GM18511 (cell line): ENCODE measurements at regions not wholly inside any gene's neighbourhood (a gene's known extent, or its start where the extent isn't known, plus 50 kb on each side); places are given as distances from the start of the nearest gene placed in this dataset.
"Not testable (repeated sequence)": the region's sequence is repeated elsewhere in the genome, so short reads cannot be mapped to it uniquely, and the experiment has no call there.

Source experiments
- ATAC-seq: cut with Tn5 transposase; IDR thresholded peaks from one replicate; pipeline ENCODE4 v1.9.1; 2021; ENCODE audit warnings: mild to moderate bottlenecking, moderate library complexity; ENCODE audit not compliant: unreplicated experiment

DNA sequence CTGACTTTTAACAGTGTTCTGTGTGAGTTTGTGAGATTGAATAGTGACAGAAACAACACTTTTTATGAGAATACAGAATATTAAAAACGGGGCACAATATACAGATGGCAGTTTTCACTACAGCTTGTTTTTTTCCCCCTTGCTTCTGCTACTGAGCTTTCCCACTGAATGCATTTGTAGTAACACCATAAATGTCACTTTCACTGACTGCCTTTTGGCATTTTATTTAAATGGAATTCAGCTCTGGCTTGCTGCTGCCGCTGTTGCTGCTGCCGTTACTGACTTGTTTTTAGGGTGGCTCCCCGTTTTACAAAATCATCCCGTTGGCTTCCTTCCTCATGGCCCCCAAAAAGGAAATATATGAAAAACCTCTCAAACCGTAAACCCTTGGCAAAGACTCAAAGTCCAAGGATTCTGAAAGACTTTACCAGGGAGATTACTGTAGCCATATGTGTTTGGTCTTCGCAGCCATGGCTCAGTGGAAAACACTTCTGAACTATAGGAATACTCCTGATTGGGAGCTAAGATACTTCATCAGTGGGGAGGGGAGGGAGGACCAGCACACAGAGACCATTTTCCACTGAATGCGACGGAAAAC, 151.0 kb downstream of the NUF2 start:
- no peak for ATAC-seq

DNA sequence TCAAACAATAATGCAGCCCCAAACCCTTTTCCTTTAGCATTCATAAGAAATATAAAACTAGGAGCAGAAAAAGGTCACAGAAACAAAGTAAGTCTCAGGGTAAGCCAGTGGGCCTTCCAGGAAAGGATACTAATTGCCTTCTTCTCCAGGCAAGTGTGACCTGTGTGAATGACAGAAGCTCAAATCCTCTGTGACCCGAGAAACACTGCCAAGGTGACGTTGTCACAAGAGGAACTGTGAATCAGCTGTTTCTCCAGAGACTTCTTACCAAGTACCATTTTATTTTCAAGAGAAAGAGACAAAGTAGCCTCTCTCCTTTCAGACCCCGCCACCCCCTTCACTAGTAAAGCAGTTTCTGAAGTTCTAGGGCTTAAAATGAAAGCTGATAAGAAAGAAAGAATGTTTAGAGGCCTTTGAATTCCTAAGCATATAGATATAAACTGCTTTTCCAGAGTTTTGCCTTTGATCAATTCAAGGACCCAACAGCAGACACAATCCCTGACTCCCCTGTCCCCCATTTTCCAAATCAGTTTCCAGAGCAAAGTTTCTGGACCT, 155.6 kb downstream of the NUF2 start:
- ATAC-seq, result no peak

DNA sequence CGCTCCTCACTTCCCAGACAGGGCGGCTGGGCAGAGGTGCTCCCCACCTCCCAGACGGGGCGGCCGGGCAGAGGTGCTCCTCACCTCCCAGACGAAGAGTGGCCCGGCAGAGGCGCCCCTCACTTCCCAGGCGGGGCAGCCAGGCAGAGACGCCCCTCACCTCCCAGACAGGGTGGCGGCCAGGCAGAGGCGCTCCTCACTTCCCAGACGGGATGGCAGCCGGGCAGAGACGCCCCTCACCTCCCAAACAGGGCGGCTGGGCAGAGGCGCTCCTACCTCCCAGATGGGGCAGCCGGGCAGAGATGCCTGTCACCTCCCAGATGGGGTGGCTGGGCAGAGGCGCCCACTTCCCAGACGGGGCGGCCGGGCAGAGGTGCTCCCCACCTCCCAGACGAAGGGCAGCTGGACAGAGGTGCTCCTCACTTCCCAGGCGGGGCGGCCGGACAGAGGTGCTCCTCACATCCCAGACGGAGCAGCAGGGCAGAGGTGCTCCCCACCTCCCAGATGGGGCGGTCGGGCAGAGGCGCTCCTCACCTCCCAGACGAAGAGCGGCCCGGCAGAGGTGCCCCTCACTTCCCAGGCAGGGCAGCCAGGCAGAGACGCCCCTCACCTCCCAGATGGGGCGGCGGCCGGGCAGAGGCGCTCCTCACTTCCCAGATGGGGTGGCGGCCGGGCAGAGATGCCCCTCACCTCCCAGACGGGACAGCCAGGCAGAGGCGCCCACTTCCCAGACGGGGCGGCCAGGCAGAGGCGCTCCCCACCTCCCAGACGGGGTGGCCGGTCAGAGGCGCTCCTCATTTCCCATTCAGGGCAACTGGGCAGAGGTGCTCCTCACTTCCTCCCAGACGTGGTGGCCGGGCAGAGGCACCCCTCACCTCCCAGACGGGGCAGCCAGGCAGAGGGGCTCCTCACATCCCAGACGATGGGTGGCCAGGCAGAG, 176.9 kb downstream of the NUF2 start:
- not testable (repeated sequence) for ATAC-seq

DNA sequence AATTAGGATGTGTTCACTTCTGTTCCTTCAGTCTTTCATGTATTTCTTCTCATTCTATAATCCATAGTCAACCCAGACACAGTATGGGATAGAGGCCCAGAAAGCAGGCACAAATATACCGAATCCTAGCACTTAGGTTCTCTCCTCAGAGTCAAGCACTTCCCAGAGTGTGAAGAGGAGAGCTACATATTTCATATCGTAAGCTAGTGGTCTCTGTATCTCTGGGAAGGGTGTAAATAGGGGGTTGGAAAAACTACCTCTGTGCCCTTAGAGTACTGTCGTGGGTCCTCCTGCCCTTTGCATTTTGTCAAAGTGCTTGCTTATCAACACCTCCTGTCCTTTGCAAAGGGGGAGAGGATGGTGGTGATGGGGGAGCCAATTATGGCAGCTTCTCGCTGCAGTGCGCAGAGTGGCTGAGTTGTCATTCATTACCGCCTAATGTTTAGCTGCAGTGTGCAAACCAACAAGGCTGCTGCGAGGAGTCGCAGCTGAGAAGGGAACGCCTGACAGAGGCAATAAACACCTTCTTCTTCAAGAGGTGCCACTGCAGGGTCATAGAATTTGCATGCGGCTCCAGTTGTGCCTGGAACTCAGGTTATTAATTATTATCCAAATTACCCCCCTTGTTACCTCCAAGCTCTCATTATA, 182.7 kb downstream of the NUF2 start:
- ATAC-seq, result no peak

DNA sequence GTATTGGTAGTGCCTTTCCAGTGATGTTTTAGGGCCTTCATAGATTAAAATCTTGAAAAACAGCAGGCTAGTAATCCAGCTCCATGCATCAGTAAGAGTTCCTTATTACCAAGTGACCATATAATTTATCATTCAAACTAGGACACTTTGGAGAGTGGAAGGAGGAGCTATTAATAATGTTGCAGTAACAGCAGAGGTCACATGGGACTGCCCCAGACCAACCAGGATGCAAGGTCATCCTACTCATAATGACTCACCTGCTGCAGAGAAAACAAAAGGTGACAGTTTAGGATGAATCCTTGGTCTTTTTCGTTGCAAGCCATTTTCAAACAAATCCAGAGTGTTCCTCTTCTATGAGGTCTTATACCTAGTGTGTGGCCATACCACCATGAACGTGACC, 187.4 kb downstream of the NUF2 start:
- no peak for ATAC-seq

DNA sequence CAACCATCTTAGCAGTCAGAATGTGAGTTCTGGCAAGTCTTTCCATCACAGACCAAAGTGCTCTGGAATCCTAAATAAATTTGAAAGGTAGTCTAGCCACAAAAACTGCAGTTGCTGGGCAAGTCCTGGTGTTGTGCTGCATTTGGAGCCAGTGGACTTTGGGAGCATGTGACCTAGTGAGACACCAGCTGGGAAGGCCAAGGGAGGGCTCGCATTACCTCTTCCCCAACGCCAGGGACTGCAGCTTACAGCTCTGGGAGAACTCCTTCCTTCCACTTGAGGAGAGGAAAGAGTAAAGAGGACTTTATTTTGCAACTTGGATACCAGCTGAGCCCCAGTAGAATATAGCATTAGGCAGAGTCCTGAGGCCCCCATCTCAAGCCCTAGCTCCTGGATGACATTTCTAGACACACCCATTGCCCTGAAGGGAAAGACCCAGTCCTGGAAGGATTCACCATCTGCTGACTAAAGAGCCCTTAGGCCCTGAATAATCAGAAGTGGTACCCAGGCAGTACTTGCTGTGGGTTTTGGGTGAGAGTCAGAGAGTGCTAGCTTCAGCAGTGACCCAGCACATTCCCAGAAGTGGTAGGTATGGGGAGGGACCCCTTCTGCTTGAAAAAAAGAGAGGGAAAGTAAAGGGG, 190.7 kb downstream of the NUF2 start:
- ATAC-seq, result no peak

DNA sequence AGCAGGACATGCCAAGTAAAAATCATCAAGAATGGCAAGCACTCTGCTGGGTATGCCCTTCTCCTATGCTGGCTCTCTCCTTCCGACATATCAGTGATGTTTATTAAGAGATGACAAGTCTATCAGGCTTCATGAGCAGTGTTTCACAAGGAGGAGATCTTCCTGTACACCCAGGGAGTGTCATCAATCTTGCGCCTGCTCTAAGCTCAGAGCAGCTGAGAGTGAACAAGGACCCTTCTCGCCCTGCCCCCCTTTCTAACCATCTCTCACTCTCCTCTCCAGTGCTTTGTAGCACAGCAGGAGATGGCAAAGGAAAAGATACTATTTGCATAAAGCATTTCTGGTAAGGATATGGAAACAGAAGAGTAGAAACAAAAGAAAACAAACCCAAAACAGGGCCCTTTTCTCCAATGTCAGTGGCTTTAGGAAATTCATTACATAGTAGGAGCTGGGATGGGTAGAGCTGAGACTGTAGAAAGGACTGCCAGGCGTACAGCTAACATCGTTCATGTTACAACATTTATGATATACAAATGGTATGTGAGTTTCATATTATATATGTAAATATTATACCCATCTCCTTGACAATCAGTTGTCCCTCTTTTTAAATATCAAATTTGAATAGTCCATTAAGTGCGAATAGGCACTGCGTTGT, 201.7 kb downstream of the NUF2 start:
- no peak for ATAC-seq

DNA sequence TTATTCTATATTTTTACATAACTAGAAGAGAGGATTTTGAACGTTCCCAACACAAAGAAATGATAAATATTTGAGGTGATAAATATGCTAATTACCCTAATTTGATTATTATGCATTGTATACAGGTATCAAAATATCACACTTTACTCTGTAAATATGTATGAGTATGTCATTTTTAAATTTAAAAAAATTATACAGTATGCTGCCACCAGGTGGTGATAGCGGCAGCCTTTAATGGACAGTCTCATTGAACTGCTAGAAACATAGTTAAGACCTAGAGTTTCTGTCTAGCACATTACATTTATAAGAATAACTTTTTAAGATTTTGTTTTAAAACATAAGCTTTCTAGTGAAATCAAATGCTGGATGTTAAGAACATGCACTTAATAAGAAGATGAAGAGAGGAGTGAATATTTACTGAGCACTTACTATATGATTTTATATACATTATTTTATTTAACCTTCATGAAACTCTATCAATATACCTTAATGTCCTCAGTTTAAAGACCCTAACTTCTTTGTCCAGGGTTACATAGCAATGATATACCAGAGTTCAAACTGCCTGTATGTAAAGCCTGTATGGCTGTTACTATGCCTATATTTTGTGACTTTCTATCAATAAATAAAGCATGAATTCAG, 207.1 kb downstream of the NUF2 start:
- peak; percentile 81 for ATAC-seq

DNA sequence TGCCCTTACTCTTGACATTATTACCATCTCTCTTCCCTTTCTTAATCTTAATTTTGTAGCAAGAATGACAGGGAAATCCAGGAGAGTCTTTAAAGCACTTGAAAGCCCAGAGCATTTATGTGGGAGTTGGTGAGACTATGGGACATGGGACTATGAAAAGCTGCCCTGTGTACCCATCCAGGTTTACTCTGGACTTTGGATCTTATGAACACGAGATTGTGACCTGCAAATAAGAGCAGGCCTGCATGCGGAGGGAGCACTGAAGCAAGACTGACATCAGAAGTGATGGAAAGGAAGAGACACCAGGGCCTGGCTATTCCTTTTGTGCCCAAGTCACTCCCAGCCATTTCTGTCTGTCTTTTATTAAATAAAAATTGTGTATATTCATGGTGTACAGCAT, 209.6 kb downstream of the NUF2 start:
- ATAC-seq, result no peak

DNA sequence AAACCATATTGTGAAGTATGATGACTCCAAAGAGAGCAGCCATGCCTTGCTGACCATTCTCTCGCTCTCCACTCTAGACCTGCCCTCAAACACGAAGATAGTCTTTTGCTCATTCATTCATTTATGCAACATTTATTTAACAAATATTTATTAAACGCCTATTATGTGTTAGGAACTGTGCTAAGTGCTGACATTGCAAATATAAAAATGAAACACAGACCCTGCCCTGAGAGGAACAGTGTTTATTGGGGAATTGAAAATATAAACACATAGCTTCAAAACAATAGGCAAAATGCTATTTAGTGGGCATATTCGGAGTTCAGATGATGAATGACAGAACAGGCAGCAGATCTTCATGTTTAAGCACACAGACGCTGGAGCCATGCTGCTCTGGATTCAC, 213.6 kb downstream of the NUF2 start:
- ATAC-seq, result no peak

DNA sequence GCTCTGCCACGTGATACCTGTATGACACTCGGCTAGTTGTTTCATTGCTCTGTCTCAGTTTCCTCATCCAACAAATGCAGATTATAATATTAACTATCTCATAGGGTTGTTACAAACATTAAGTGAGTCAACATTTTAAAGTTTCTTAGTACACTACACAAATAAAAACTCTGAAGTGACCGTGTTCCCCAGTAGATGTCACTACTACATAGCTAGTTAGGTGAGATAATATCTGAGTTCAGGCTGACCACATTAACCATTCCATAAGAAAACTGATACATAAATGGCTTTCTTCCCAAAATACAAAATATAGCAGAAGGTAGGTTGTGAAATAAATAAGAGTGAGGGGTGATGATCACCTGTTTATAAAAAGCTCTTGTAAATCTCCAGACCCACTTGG, 214.1 kb downstream of the NUF2 start:
- no peak for ATAC-seq

DNA sequence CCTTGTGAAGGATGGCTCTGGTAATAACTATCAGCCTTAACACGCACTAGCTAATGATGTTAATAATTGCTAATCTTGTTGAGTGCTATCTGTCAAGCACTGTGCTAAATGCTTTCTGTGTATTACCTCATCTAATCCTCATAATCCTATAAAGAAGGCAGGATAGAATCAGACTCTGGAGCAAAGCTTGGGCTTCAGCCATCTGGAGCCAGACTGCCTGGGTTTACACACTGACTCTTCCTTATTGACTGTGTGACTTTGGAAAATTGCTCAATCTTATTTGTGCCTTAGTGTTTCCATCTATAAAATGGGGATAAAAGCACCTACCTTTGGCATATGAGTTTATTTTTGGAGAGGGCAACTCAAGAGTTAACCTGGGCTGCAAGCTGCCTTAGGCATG, 216.1 kb downstream of the NUF2 start:
- ATAC-seq, result no peak

DNA sequence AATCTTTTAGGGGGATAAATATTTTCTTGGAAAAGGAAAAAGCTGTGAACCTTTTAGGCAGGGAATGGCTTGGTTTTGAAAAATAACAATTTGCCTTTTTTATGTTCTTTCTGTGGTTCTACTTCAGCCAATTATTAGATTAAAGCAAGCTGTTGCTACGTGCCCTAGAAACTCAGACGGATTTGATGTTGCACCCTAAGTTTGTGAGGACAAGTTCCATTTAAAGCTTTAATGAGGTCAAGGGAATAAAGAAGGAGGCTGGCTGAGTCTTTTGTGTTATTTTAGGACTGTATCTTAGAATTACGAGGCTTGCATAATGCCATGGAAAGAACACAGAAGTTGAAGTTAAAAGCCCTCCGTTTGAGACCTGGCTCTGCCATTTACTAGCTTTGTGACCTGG, 216.9 kb downstream of the NUF2 start:
- no peak for ATAC-seq

DNA sequence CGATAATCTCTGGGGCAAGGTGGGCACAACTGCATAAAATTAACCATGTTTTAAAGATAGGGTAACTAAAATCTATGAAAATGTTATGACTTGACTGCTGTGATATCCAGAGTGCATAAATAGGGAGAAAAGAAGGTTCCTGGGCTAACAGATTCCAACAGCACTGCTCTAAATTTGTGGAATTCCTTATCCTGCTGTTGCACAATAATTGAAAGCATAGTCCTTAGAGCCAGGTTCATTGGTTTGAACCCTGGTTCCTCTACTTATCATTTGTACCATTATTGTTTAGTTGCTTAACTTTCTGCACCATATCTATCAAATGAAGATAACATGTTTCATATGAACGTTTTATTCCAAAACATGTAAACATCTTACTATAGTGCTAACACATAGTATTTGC, 219.0 kb downstream of the NUF2 start:
- no peak for ATAC-seq

DNA sequence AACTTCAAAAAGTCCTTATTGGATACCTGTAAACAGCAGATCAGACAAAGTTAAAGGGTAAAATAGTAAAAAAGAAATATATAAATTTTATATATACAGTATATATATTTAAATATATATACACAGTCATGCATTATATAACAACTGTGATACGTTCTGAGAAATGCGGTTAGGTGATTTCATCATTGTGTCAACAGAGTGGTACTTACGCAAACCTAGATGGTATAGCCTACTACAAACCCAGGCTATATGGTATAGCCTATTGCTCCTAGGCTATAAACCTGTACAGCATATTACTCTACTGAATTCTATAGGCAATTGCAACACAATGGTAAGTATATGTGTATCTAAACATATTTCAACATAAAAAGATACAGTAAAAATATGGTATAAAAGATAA, 222.7 kb downstream of the NUF2 start:
- no peak for ATAC-seq

DNA sequence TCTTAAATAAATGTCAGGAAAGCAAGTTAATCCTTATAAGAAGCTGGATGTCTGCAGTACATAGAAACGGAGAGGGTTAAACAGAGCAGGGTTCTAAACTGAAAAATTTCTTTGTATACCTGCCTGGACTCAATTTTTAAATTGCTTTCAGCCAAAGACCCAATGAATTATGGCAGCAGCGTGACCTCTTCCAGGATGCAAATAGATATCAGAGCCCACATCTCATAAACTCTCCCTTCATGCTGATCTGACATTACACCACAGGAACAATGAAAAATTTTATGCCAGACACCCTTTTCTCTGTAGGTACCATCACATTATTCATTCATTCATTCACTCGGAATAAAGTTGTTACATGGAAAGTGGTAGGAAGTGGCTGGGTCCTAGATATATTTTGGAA, 236.4 kb downstream of the NUF2 start:
- ATAC-seq, result no peak

DNA sequence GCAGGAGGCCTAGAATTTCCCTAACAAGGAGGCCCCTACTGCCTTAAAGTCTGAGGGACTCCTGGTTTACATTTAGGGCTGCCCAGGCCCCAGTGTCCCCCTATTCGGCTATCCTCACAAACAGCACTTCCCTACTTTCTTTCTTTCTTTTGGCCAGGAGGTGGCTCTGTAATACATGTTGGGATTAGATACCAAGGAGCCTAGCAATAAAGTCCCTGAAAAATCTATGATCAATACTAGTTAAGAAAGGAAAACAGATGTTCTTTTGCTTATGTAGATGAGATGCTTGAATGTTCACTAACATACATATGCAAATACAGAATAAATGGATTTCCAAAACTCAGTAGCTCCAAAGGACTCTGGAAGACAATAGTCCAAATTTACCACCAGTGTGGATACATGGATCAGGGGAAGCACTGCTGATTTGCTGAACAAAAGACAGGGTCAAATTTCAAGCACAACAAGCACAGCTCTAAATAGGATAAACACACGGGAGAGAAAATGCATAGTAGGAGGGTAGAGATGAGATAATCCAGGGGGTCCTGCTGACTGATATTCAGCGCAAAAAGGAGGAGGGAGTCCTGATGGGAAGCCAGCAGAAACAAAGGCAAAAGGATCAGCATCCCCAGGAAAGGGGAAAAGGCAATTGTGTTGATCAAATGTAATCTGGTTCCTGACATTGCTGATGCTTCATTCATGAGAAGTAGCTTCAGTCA, 240.0 kb downstream of the NUF2 start:
- no peak for ATAC-seq

DNA sequence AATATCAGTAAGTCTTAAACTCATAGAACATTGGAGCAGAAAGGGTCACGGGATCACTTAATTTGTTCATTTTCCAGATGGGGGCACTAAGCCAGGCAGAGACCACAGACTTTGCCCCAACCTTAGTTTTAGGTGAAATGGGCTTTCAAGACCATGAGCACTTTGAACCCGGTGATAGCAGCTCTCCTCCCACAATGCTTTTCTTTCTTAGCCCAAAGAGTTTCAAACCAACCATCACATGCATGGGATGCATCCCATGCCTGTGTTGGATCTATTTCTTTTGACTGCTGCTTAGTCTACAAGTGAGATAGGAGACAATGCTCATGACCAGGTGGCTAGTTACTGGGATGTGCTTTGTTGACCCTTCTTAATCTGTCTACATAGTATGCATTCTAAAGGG, 240.6 kb downstream of the NUF2 start:
- no peak for ATAC-seq

DNA sequence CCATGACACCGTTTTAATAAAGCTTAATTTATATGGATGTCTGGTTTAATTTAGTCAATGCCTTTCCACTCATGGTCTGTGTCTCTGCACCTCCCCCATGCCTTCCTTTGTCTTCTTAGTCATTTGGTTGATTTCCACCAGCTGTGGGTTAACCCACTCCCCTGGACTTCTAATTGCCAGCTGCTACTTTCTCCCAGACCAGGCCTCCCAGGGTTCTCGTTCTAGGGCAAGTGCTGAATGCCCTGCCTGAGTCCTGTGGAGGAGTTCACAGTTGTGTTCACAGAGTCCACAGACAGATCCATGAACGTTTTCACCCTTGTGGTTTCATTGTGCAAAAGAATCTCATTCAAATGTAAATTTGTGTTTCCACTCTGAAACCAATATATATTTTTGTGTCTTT, 243.4 kb downstream of the NUF2 start:
- no peak for ATAC-seq

DNA sequence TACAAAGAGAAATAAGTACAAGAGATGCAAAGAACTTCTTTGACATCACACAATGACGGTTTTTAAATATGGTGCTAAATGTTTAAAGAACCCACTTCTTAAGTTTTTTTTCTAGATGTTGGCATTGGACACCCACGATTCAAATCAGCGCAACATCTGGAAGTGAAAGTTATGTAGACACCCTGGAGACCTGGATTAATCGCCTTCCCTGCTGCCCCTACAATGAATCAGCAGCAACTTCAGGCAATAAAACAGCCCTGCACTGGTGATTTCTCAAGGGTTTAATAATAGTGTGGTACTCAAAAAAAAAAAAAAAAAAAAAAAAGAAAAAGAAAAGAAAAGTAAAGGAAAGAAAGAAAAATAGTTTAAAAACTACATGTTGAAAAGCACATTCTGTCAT, 248.3 kb downstream of the NUF2 start:
- no peak for ATAC-seq
